CD4-positive, alpha-beta T cell treated with Interleukin-17A for 4 hours (primary cell): ENCODE measurements at regions not wholly inside any gene's neighbourhood (a gene's known extent, or its start where the extent isn't known, plus 50 kb on each side); places are given as distances from the start of the nearest gene placed in this dataset.
A peak's percentile ranks its signal among the peaks of the same experiment; 100 is the strongest.

Experiments used
- DNase-seq: peaks from one replicate; pipeline ENCODE4 v3.0.0-alpha.2; 2020; ENCODE audit warnings: mixed read lengths

- no peak for DNase-seq
Observed at GRCh38 chr13:30126903-30127428, 180.4 kb downstream of the KATNAL1 start.

GRCh38 chr13:30125422-30126073 is 181.8 kb downstream of the KATNAL1 start:
- DNase-seq: no peak

DNA sequence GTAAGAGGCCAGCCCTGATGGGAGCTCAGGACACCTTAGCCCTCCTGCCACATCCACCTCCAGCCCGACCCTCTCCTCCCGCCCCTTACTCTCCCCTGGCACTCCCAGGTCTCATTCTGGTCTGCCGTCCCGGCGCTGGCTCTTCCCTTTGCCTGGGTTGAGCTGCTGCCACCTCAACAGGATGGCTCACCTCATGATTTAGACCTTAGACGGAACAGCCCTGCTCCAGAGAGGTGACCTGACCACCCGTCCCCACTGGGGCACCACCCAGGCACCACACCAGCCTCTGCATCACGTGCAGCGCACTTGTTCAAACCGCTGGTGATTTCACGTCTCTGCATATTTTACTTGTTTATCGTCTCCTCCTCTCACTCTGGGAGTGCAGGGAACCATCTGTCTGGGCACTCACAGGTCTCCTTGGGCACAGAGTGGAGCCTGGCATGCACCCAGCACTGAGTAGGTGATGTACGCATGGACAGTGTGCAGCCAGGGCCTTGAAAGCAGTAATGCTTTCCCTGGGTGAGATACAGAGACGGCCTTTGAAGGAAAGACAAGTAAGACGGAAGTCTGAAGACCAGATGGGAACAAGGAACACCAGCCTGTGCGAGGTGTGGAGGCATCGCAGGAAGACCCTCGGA is 183.1 kb downstream of the KATNAL1 start:
- DNase-seq: no peak

GRCh38 chr13:30123575-30123974 is 183.8 kb downstream of the KATNAL1 start:
- DNase-seq: no peak

GRCh38 chr13:30121666-30122065 is 185.7 kb downstream of the KATNAL1 start:
- no peak for DNase-seq

- no peak for DNase-seq
Observed at GRCh38 chr13:30121244-30121643, 186.1 kb downstream of the KATNAL1 start.

GRCh38 chr13:30120133-30120822 is 187.1 kb downstream of the KATNAL1 start:
- DNase-seq: no peak

DNA sequence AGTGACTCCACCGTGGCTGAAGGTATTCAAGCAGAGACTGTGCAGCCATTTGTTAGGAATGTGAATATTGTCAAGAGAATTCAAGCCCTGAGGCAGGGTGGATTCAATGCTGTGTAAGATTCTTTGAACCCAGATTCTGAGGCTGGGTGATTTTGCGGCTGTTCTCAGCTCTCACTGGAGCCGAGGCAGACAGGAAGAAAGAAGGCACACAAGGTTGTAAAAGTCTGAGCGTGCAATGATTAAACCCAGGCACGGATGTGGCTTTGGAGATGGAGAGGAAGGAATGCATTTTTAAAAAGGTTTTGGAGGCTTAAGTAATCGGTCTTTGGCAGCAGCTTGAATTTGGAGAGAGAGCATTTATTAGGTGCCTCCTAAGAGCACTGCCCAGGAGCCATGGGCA is 187.9 kb downstream of the KATNAL1 start:
- DNase-seq: peak; percentile 58

DNA sequence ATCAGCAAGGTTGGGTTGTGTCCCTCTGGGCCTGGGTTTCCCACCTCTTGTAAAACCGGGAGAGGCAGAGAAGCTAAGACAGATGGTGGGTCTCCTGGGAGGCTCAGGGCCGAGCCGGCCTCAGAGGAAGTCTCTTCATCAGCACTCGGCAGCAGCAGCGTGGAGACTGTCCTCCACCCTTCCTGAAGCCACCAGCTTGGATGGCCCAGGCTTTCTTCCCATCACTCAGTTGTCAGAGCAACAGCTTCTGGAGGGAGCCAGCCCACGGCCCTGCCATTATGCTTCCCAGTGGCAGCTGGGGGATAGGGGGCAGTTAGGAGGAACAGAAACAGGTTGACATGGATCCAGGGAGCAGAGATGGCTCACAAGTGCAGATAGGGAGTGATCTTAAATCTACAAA is 191.0 kb downstream of the KATNAL1 start:
- no peak for DNase-seq

GRCh38 chr13:30115257-30115600 is 192.1 kb downstream of the KATNAL1 start:
- no peak for DNase-seq

- peak; percentile 97 for DNase-seq
Observed at GRCh38 chr13:30114571-30115256, 192.6 kb downstream of the KATNAL1 start.

GRCh38 chr13:30113983-30114570 is 193.3 kb downstream of the KATNAL1 start:
- DNase-seq: no peak

DNA sequence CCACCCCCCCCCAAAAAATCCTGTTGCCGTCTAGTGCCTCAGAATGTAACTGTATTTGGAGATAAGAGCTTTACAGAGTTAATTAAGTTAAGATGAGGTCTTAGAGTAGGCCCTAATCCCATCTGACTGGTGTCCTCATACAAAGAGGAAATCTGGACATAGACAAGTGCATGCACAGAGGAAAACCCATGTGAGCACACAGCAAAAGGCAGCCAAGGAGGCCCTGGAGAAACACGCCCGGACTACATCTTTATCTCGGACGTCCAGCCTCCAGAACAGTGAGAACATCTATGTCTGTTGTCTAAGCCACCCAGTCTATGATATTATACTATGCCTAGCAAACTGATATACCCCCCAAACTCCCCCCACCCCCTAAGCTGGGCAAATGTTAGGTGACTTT is 193.8 kb downstream of the KATNAL1 start:
- no peak for DNase-seq

DNA sequence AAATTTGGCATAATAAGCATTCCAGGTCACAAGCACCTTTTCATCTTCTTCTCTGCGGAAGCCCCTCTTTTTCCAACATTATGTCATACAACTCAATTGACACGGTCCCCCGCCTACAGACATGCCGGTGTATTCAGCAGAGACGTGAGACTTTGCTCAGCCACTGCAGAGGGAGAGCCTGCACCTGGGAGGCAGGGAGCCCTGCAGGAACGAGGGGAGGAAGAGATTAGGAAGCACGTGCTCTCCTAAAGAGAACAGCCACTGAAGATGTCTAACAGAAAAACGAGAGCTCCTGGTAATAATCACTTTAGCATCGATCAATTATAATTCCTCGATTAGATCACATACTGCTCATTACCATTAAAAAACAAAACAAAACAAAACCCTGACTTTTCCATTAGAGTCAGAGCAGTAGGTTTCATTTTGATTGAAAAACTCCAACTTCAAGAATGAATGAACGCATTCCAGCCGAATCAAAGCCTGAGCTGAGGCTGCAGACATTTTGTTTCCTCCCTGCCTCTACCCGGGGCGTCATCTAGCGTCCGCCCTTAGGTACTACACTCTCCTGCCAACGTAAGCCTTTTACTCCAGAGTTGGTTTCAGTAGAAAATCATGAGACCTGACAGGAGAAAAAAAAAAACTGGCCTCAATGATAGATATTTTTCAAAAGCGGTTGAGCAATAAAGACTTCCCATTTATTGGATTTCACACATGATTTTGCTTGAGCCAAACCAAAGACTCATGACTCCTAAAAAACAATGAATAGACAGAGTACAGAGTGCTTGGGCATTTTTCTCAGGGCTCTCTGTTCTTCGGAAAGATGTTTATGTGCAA is 194.5 kb downstream of the KATNAL1 start:
- DNase-seq: peak; percentile 86

- no peak for DNase-seq
Observed at GRCh38 chr13:30111810-30112209, 195.5 kb downstream of the KATNAL1 start.

DNA sequence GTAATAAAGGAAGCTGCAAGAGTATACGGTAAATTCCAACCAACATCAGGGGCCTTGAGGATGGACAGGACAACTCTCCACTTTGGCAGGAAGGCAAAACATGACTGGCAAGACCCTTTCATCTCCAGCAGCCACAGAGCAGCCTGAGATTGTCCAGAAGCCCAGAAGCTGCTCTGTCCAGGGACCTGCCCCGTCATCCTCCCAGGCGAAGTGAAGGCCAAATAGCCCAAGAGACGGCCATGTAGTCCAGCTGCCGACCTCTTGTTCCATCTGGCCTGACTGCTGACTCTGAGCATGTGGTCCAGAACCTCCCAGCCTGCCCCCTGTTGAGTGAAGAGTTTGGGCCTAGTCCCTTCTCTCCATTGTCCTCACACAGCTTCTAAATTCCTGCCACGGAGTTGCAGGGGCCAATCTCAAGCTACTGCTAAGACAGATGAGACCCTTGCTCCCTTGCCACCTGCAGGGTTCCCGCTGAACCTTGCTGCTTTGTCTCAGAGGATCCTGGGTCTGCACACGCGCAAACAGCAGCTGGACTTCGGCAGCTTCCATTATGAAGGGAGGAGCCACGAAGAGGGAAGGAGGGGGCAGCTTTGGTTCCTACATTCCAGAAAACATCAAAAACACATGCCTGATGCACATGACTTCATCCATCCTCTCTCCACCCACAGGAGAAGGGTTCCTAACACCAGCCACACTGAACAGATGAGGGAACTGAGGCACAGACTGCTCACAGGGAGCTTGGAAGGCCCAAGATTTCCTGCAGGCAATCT is 196.9 kb downstream of the KATNAL1 start:
- no peak for DNase-seq

DNA sequence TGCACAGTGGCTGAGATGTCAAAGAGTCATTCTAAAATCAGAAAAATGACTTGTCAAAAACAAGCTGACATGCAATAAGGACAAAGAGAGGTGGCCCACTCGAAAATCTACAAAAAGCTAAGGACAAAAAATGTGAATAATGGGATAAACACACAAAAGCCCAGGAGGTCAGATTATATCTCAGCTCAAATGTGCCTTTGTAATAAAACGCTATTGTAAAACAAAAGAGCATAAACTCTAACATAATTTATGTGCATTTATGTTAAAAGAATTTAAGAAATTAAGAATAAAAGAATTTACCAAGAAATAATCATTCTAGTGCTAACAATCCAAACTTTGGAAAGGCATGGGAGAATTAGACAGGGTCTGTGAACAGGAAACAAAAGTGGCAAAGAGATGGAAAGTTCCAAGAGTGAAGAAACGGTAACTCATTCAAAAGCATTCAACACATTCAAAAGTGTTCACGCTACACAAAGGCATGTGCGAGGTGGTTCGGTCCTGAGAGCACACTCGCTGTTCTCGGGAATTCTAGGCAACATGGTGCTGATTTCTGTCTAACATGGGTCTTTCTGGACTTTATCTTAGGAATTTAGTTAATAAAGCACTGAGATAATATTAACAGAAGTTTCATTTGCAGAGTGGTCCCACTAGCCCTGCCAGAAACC is 197.7 kb downstream of the KATNAL1 start:
- no peak for DNase-seq

- no peak for DNase-seq
Observed at GRCh38 chr13:30108913-30109237, 198.5 kb downstream of the KATNAL1 start.

DNA sequence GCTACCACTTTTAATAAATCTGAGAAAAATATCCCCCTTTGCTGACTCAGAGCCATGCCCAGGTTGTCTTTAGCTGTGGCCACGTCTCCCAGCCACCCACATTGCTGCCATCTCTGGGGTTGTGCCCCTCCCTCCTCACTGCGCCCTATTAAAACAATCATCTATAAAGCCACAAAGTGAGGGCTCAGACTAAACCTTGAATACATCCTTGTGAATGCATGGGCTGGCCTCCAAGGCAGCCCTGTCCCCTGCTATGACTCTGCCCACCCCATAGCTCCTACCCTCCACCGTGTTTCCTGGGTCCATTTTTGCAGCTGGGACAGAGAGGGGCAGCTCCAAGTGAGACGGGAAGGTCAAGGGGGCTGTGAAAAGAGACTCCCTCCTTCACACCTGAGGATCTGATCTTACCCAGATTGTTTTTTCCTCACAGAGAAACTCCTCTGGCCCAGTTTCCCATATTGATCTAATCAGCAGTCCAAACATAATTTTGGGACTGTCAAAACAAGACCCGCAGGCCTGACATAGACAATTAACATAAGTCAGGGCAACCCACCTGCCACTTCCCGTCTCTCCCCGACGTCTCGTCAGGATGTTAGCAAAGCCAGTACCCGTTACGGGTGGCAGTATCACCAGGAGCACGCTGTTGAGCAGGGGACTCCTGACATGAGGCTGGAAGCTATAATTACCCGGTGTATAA is 199.0 kb downstream of the KATNAL1 start:
- no peak for DNase-seq

DNA sequence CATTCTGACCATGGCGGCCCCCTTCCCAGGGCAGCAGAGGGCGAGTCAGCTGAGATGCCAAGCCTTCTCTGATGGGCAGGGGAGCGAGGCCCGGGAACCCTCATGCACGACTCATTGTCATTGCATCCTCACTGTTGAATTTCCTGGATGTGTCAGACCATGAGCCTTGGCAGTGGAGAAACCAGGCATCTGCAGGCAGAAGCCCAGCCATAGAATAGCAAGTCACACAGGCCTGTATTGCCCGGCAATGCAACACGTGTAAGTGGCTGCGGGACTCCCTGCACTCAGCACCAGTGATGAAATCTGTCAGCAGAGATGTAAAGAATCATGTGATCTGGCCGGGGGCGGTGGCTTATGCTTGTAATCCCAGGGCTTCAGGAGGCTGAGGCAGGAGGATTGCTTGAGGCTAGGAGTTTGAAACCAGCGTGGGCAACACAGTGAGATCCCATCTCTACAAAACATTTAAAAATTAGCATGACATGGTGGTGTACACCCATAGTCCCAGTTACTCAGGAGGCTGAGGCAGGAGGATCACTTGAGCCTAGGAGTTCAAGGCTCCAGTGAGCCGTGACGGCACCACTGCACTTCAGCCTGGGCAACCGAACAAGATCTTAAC is 199.7 kb downstream of the KATNAL1 start:
- no peak for DNase-seq
